Cardiac septum (tissue), 1 donor: ENCODE measurements at regions not wholly inside any gene's neighbourhood (a gene's known extent, or its start where the extent isn't known, plus 50 kb on each side); places are given as distances from the start of the nearest gene placed in this dataset.
"Not testable (repeated sequence)": the region's sequence is repeated elsewhere in the genome, so short reads cannot be mapped to it uniquely, and the experiment has no call there.

Source experiments
- DNase-seq: peaks from one replicate; pipeline ENCODE4 v3.0.0-alpha.2; 2020; ENCODE audit warnings: low spot score
- intact Hi-C: fragments of 100-400 bp; cut with DNase I; formaldehyde crosslinking; loops from one replicate; pipeline ENCODE4 v1.14.0; 2022
- donor health status: DM: no; HTN: no; CAD: no.

DNA sequence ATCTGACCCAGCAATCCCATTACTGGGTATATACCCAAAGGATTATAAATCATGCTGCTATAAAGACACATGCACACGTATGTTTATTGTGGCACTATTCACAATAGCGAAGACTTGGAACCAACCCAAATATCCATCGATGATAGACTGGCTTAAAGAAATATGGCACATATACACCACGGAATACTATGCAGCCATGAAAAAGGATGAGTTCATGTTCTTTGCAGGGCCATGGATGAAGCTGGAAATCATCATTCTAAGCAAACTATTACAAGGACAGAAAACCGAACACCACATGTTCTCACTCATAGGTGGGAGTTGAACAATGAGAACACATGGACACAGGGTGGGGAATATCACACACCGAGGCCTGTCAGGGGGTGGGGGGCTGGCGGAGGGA lies 390.4 kb downstream of the RAB38 start:
- DNase-seq, intact Hi-C loops: not testable (repeated sequence)

GRCh38 chr11:87780068-87780413 lies 395.2 kb downstream of the RAB38 start:
- intact Hi-C loops = no loop called here
- no peak for DNase-seq

DNA sequence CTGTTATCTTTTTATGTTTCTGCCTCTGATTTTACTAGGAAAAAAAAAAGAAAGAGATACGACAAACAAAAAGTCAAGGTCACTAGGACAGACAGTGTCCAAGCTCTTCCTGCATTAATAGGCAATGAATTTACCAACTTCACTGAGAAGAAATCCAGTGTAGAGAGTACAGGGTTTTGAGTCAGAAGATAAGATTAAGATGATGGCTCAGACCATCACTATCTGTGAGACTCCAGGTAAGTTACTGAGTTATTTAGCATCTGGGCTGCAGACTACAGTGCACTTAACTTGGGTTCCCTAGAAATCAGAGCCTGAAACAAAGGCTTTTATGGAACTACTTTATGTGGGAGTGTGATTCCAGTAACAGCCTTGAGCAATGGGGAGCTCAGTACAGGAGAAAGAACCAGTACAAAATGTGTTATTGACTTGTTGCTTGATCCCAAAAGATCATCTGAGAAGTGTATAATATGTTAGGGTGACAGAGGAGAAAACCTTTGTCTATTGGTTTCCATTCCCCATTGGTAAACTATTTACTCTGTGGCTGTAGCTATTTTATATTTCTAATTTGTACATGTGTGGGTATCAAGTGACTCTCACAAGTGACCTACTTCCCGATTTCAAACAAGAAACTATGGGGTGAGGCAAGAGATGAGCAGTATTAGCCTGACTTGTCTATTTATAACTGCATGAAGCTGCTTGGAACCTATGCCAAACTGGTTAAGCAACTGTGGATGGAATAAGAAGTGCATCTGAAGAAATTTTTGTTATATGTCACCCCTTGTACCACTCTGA lies 395.8 kb downstream of the RAB38 start:
- intact Hi-C loops = no loop called here

DNA sequence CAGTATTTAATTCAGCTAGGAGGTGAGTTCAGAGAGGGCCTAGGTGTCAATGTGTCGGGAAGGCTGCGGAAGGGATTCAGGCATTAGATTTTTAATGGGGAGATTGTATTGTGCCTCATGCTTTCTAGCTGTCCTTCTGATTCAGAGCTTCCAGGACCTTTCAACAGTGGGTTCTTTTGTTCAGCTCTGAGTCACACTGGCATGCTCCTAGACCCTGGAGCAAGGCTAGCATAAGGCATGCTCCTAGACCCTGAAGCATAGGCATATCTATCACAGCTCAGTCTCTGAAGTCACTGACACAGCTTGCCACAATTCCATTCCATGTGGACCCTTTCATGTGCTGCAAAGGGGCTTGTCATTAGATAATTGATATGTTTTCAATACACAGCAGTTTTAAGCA lies 396.9 kb downstream of the RAB38 start:
- intact Hi-C loops = no loop called here
- DNase-seq = no peak

More for the DNA sequence above, 395.8 kb downstream of the RAB38 start:
- no peak for DNase-seq

DNA sequence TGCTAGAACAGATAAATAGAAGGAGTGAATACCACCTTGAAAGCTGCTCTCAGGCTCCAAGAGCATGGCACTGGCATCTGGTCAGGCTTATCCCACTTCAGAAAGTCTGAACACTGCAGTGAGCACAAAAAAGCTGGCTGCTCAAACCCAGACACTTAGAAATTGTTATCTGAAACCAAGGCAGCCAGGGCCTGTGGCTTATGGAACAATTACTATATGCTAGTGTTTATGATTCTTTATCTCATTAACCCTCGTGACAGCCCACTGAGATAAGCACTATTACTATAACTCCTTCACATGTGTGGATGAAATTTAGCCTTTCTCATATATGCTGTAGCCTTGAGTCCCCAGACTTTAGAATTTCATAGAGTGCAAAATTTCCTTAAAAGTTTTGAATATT lies 400.2 kb downstream of the RAB38 start:
- intact Hi-C loops = no loop called here
- DNase-seq = no peak

- intact Hi-C loops = no loop called here
Observed at GRCh38 chr11:87769661-87770060, 405.6 kb downstream of the RAB38 start.

DNA sequence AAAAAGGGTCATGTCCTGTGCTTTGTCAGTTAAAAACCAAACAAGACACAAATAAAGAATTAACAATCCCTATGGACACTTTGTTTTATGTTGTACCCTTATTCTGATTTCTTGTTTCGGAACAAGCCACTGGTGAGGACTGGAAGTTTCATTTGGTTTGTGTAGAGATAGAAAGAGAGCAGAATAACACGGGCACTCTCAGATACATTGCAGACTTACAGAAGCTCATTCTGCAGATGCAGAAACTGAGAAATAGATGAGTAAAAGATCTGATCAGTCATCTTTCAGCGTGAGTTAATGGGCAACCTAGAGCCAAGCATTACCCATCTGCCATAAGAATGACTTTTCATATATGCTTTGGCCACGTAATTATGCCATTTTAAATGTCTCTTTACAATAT lies 407.6 kb downstream of the RAB38 start:
- intact Hi-C loops = no loop called here
- no peak for DNase-seq

More at GRCh38 chr11:87769661-87770060, 405.6 kb downstream of the RAB38 start:
- no peak for DNase-seq

DNA sequence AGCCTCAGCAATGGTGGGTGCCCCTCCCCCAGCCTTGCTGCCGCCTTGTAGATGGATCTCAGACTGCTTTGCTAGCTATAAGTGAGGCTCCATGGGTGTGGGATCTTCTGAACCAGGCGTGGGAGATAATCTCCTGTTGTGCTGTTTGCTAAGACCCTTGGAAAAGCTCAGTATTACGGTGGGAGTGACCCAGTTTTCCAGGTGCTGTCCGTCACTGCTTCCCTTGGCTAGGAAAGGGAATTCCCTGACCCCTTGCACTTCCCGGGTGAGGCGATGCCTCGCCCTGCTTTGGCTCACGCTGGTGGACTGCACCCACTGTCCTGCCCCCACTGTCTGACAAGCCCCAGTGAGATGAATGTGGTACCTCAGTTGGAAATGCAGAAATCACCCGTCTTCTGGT lies 411.2 kb downstream of the RAB38 start:
- DNase-seq, intact Hi-C loops: not testable (repeated sequence)

DNA sequence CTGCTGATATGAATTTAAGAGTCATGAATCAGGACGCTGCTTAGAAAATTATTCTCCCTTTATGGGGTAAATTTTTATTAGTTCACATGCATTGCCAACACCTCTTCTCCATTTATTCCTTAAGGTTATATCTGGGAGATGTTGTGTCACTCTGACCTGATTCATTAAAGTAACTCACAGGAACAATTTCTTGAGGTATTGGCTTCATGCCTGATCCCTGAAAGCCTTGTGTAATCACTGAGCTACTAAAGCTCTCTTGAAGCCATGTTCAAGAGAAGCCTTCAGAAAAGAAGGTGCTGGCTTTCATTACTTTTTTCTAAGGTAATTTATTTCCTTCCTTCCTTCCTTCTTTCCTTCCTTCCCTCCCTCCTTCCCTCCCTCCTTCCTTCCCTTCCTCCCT lies 420.6 kb downstream of the RAB38 start:
- no peak for DNase-seq
- intact Hi-C loops = no loop called here

DNA sequence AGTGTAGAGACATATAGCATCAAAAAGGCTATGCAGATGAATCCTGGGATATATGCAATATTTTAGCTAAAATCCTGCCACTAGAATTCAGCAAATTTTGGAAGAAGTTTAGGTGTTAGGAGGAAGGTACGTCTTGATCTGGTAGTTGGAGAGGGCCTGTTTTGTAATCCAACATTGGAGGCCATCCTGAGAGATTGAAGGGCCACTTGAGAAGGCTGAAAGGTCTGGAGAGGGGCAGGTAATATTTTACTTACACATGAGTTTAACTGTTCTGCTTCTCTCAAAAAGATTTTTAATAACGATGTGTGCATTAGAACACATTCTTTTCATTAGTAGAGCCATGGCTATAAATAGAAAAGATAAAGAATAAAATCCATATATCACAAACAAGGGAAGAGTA lies 422.1 kb downstream of the RAB38 start:
- intact Hi-C loops = no loop called here
- DNase-seq = no peak

DNA sequence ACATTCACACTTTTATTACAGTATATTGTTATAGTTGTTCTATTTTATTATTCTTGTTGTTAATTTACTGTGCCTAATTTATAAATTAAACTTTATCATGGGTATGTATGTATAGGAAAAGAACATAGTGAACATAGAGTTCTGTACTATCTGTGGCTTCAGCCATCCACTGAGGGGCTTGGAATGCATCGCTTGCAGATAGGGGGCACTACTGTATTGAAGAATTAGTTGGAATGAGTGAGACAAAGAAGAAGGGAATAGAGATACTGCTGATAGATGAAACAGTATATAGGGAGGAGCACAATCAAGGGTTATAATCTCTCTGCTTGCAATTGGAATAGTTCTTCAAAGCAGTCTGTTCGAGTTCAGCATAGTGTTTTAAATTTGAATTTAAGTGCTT lies 432.2 kb downstream of the RAB38 start:
- no peak for DNase-seq
- intact Hi-C loops = no loop called here

DNA sequence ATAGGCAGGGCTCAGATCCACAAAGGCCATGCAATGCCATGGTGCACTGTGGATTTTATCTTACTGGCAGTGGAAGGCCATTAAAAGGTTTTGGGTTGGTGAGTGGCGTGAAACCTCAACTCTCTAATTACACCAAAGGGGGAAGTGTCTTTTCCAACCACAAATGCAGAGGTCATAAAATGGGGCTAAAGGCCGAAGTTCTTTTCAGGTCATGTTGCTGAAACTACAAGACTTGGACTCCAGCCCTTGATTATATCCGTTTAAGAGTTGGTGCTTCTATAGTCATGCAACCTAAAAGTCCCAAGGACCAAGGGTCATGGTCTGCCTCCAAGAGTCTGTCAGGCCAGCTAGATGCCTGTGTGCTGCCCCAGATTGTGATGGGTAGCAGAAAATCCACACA lies 434.3 kb downstream of the RAB38 start:
- intact Hi-C loops = no loop called here
- DNase-seq = no peak

GRCh38 chr11:87740451-87740850 lies 434.8 kb downstream of the RAB38 start:
- intact Hi-C loops = no loop called here
- no peak for DNase-seq

DNA sequence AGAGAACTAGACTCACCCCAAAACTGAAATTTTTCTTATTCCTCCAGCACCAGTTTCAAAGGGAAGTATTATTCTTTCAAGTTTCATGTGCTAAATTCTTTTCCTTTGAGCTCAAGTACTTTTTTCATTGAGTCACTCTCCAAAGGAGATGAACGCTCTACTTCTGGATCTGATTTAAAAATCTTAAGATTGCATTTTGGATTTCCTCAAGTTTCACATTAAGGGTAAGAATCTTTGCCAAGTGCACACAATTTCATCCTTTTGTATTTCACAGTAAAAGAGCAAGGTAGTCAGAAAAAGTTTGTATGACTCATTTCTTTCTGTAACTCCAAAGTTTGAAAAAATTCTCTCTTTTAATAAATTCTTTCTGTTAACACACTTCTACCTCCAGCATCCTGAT lies 435.5 kb downstream of the RAB38 start:
- intact Hi-C loops = no loop called here
- no peak for DNase-seq

DNA sequence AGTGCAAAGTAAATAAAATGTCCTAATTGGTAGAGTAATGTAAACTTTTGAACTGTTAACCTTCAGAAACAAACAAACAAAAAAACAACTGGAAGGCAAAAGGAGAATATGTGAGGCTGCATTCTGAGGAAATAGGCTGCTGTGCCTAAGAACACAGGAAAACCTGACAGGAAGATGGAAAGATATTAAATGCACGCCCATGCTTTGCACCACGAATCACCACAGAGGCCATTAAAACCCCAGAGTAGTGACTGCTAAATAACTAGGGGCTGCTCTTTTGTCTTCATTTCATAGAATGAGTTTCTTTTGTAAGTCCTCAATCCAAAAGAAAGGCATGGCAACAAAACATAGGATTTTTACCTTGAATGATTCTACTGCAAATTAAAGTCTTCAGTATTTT lies 436.0 kb downstream of the RAB38 start:
- DNase-seq = no peak
- intact Hi-C loops = no loop called here

GRCh38 chr11:87736928-87737327 lies 438.3 kb downstream of the RAB38 start:
- intact Hi-C loops = no loop called here
- no peak for DNase-seq

DNA sequence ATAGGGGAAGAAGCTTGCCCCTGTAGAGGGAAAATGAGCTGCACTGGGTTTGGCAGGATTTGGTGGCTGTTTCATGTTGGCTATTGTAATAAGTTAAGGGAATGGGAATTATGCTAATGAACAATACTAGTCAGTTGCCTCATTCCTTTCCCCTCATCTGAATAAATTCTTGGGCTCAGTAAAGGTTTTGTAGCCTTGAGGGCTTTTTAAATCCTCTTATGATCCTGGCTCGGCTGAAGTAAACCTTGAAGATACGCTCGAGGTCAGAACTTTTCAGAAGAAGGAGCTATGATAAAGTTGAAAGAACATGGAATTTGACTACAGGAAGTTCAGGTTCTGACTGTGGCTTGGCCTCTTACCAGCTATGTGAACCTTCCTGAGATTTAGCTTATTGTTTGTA lies 448.7 kb downstream of the RAB38 start:
- intact Hi-C loops = no loop called here
- no peak for DNase-seq

GRCh38 chr11:87724358-87724757 lies 450.9 kb downstream of the RAB38 start:
- DNase-seq = no peak
- intact Hi-C loops = no loop called here

DNA sequence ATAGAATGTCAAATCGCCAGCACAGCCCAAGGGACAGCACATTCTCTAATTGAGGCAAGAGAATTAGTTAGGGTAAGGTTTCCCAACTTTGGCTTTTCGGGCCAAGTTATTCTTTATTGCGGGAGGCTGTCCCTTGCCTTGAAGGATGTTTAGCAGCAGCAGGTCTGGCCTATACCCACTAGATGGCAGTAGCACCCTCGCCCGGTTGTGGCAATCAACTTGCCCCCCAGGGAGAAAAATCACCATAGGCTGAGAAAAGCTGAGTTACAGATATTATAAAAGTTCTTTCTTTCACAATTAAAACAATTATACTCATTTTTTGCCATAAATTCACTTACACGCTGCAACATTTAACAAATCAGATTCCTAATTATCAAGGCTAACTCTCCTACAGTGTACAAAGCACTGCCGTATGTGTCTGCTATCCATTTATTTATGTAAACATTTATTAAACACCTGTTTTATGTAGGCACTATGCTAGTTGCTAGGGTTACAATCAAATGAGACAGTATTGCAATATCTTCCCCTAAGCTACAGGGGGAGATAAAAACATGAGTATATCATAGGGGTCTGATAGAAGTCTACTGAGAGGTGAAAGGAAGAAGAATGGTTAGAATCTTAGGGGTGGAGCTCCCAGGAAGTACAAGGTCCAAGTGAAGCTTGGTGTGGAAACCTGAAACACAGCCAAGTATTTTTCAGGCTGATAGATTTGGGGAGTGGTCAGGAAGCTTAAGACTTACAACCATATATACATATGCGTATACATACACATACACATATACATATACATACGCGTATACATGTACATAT lies 452.3 kb downstream of the RAB38 start:
- DNase-seq = no peak
- intact Hi-C loops = no loop called here

GRCh38 chr11:87719326-87720073 lies 455.7 kb downstream of the RAB38 start:
- intact Hi-C loops = no loop called here
- DNase-seq = no peak

GRCh38 chr11:87712802-87713202 lies 462.4 kb downstream of the RAB38 start:
- DNase-seq = no peak
- intact Hi-C loops = no loop called here
